GM21723 (cell line): ENCODE measurements at regions not wholly inside any gene's neighbourhood (a gene's known extent, or its start where the extent isn't known, plus 50 kb on each side); places are given as distances from the start of the nearest gene placed in this dataset.
"Not testable (repeated sequence)": the region's sequence is repeated elsewhere in the genome, so short reads cannot be mapped to it uniquely, and the experiment has no call there.

Experiments
- ATAC-seq: cut with Tn5 transposase; IDR thresholded peaks from one replicate; pipeline ENCODE4 v1.9.1; 2021; ENCODE audit warnings: mild to moderate bottlenecking, moderate library complexity; ENCODE audit not compliant: unreplicated experiment

DNA sequence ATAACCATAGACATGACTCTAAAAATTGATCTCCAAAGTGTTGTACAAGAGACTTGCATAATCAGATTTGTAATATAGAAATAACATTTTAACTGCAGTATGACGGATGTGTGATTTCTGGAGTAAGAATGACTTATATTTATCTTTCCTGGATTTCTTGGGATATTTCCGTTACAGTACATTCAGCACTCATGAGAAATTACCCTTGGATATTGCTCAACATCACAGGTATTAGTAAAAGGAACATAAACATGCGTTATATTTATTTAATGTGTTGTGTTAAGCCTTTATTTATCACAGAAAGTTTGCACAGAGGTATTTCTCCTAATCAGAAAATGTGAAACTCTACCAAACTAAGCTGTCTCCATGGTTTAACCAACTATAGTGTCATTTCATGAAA lies 1823.9 kb upstream of the C9orf72 start:
- ATAC-seq, result no peak

DNA sequence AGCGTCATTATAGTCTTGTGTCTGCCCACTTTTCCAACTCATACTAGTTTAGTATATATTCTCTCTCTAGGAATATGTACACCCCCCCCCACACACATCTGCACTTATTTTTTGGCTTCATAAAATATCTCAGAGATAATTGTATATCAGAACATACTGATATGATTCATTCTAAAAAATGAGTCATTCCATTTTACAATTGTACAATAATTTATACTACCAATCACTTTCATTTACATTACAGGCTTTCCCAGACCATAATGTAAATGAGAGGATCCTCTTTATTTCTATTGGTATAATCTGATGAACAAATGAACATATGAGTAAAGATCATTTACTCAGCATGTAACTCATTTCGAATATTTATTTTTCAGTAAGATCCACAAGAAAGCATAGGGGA lies 1842.9 kb upstream of the C9orf72 start:
- ATAC-seq, result no peak

DNA sequence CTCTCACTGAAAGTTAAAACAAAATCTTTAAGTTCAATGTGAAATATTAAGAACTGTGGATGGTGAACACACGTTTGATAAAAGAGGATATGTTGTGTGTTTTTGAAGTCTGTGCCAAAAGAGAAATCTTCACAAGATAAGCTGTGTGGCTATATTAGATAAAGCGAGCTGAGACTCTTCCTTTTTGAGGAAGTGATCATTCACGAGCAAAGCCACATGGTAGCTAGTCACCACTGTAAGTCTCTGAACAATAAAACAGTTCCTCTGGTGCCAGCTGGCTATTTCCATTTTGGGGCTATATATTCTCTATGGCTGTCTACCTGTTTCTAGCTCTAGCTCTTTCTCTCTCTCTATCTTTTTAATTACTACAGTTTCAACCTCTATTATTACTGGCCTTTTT lies 1849.2 kb upstream of the C9orf72 start:
- ATAC-seq, result no peak

DNA sequence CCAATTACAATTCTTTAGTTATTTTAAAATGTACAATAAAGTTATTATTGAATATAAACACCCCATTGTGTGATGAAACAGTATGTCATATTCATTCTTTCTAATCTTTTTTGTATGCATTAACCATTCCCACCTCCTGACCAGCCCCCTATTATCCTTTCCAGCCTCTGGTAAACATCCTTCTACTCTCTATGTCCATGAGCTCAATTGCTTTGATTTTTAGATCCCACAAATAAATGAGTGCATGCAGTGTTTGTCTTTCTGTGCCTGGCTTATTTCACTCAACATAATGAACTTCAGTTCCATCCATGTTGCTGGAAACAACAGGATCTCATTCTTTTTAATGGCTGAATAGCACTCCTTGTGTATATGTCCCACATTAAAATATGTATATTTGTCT lies 1858.9 kb upstream of the C9orf72 start:
- ATAC-seq, result no peak

DNA sequence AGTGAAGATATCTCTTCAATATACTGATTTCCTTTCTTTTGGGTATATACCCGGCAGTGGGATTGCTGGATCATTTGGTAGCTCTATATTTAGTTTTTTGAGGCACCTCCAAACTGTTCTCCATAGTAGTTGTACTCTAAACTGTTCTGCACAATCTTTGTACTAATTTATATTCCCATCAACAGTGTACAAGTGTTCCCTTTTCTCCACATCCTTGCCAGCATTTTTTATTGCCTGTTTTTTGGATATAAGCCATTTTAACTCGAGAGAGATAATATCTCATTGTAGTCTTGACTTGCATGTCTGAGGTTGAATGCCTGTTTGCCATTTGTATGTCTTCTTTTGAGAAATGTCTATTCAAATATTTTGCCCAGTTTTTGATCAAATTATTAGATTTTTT lies 1859.4 kb upstream of the C9orf72 start:
- ATAC-seq, result not testable (repeated sequence)

DNA sequence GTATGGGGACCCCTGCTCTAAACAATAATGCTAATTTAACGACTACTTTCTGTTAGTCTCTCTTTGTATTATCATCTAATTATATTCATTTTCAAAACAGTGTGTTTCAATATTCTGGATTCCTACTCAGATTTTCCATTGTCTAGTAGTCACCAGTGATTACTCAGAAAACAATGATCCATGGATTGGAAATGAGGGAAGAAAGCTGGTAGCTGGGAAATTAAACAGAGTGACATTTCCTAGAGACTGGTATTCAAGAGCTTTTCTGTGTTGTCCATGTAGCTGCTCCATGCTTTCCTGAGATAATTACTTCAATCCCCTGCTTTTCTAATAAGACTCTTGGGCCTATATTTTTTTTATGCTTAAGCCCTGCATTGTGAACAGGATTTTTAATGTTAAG lies 1862.1 kb upstream of the C9orf72 start:
- ATAC-seq, result no peak

DNA sequence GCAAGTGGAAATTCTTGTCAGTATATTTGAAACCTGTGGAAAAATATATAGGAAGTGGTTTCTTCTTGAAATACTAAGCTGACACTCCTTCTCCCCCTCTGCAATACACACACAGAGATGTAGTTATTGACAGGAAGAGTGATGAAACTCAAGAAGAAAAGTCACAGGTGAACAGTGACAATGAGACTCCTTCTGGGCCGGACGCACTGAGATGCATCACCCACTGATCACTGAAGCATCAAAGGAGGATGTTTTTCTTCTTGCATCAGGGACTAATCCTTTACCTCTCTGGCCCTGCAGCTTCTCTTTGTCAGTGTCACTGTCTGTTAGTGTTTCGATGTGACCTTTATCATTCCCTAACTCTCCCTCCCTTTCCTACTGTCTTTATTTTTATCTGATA lies 1864.2 kb upstream of the C9orf72 start:
- ATAC-seq, result no peak

DNA sequence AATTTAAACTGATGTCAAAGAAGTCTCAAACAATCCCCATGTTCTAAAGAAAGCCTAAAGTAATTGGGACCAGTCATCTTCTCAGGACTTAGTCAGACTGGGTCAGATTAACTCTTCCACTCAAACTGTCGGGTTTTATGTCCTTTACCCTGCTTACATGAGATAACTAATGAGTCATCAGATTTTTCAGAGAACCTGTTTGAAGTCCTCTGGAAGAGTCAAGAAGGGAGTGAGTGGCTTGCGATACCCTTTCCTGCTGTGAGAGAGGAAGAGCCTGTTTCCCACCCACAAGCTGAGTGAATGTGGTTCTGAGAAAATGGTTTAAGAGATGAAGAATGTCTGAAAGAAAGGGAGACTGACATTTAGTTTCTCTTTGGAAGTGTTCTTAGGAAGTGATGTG lies 1866.7 kb upstream of the C9orf72 start:
- ATAC-seq, result no peak

DNA sequence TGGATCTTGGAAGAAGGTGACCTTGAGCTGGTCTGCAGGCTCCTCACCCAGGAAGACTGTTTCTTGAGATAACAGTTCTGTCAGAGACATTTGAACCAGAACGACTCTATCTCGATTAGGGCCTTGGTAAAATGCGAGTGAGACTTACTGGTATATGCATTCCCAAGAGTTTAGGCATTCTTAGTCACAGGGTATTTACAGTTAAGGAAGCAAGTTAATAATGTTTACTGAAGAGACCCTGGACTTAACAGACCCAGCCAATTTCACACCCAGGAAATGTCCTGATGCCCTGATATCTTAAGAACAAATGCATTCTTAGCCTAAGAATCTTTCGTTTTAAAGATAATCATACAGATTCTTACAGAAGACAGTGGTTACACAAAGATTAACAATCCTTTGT lies 1867.2 kb upstream of the C9orf72 start:
- no peak for ATAC-seq

DNA sequence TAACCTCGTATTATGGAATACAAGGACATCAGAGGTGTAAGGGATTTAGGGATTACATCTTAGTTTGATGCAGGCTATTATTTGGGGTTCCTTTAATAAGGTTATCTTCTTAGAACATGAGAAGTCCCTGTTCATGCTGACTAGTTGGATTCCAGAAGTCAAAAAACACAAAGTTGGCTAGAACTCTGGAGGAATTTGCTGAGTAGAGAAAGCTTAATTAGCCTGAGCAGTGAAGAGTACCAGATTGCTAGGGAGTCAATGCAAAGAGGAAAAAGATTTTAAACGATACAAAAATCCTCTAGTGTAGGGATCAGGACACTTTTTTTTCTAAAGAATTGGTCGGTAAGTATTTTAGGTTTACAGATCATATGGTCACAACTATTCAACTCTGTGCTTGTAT lies 1872.5 kb upstream of the C9orf72 start:
- ATAC-seq, result no peak

DNA sequence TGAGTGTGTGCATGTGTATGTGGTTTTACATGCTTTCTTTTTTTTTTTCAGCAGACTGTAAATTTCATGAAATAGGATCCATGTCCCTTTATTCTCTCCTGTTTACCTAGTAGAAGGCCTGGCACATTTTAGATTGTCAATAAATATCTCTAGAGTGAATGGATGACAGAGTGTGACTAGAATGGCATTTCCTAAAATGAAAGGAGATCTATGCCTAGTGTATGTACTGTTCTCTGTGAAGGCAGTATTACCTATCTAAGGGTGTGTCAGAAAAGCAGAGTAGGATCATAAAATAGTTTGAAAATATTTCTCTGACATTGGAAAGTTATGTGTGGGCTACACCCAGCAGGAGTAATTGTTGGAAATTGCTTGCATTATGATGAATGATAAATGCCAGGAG lies 1876.0 kb upstream of the C9orf72 start:
- no peak for ATAC-seq

DNA sequence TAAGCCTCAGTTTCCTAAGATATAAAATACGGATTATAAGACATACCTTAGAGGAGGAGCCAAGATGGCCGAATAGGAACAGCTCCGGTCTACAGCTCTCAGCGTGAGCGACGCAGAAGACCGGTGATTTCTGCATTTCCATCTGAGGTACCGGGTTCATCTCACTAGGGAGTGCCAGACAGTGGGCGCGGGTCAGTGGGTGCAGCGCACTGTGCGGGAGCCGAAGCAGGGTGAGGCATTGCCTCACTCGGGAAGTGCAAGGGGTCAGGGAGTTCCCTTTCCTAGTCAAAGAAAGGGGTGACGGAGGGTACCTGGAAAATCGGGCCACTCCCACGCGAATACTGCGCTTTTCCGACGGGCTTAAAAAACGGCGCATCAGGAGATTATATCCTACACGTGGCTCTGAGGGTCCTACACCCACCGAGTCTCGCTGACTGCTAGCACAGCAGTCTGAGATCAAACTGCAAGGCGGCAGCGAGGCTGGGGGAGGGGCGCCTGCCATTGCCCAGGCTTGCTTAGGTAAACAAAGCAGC lies 1877.1 kb upstream of the C9orf72 start:
- not testable (repeated sequence) for ATAC-seq

DNA sequence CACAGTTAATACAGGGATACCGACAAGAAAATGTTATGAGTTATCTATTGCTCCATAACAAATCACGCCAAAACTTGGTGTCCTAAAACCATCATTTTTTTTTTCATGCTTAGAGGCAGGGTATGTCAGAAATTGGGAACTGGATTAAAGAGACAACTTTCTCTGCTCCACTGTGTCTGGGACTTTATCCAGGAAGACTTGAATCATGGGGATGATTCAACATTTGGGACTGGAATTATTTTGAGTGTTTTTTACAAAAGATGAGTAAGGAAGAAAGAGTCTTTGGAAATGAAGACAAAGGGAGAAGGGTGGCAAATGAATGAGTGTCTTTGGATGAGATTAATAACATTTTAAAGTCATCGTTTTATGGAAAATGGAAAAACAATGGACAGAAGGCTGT lies 1883.7 kb upstream of the C9orf72 start:
- ATAC-seq, result no peak

DNA sequence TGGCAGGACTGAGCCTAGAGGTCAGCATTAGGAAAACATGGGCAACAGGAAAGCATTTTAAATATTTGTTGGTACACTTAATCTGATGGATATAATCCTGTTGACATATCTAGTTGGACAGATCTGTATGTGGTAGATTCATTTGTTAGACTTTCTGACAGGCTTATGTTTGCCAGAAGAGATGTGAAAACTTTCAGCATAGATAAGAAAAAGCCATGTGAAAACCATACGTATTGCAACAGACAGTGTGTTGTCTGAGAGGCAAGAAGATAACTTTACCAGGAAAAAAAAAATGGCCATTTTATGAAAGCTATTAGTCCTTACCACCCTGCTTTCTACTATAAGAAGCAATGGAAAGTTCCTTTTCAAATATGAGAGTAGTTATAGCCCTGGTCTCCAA lies 1902.2 kb upstream of the C9orf72 start:
- no peak for ATAC-seq

DNA sequence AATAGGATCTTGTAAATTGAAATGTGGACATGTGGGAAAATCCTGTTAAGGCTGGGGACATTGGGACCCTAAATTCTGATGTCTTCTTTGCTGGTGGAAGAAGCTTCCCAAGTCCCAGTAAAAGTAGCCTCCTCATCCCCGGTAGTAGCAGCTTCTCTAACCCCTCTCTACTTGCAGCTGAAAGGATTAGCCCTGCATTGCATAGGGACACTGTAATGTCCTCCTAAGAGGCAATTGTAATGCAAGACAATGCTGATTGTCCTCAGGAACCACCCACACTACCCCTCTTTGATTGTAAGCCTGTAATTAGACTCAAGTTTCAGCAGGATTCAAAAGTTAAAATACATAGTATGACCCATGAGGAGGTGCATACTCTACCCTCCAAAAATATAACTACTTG lies 1938.4 kb upstream of the C9orf72 start:
- ATAC-seq, result no peak

DNA sequence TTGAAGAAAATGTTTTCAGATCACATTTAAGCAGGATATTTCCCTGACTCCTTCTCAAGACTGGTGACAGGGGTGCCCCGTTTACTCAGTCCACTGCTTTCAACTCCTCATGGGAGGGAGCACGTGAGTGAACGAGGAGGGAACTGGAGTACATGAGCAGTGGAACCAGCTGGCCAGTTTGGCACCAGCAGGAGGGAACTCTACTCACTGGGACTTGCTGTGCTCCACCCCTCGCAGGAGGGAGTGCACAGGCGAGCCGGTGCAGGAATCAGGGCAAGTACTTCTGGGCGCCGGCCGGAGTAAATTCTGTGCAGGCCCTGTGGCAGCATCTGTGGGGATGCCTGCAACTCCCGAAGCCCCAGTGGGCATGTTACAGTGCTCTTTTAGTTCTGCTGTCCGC lies 1941.1 kb upstream of the C9orf72 start:
- ATAC-seq, result no peak

DNA sequence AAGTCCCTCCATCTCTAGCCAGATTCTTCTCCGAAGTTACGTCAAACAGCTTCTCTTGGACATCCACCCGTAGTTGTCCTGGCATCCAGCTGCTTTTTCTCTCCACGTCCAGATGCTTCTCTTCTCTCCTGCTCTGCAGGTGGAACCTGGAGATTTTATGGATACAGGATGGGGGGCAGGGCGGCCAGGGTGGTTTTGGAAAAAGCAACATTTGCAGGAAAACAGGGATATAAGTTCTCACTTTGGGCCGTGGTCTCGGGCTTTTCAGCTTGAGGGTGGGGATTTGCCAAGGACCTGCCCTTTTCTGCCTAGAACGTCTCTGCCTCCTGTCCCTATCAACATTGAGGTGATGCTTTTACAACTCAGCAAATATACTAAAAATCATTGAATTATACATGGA lies 1941.6 kb upstream of the C9orf72 start:
- no peak for ATAC-seq

DNA sequence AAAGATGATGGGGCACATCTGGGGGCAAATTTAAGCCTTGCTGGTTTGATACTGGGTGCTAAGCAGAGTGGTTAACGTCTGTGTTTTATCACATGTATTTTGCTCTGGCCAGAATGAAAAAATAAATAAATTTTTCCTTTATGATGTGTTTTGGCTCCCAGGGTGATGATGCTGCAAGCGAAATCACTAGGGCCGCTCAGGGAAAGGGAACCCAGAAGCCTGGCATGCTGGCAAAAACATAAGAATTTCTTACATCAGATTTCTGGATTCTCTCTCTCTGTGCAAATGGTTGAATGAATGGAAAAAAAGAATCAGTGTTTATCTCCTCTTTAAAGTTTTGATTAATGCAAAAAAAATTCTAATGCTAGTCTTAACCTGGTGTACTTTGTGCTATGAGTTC lies 1975.2 kb upstream of the C9orf72 start:
- no peak for ATAC-seq

DNA sequence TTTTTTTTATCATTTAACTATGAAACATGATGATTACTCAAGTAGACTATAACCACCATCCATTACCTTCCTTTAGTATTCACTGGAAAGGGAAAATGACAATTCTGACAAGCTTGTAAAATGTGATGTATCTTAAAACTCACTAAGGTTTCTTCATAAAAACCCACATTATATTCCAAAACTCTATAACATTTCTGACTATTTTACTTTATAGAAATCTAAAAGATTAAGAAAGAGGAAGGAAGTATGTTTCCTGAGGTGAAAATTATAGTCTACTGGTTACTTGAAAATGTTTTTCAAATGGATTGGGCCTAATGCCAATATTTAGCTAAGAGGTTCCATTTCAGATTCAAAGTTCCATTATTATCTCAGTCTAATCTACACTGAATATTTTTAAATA lies 1982.2 kb upstream of the C9orf72 start:
- ATAC-seq, result no peak

DNA sequence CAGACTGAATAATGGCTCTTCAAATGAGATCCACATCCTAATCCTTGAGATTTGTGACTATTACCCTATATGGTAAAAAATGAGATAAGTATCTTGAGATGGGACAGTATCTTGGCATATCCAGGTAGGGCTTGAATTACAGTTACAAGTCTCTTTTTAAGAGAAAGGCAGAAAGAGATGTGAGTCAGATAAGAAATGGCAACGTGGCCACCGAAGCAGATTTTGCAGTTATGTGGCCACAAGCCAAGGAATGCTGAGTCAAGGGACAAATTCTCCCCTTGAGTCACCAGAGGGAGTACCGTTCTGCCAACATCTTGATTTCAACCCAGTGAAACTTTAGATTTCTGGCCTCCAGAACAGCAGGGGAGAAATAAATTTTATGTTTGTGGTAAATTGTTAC lies 1983.0 kb upstream of the C9orf72 start:
- no peak for ATAC-seq

DNA sequence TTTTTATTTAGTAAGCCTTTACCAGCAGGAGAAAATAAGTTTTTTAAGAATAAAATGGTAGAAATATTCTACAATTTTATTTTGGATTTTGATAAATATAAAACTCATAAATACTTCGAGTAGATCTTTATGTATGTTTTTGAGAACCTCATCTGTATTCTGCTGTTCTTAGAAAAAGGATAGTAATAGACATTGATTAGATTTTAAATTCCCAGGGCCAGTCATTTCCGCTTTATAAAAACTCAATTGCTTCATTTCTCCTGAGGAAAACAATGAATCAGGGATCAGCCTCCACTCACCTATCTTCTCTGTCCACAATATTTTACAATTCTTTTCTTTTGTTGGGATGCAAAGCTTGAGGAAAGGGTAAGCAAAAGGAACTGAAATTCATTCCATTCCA lies 1983.5 kb upstream of the C9orf72 start:
- ATAC-seq, result no peak

DNA sequence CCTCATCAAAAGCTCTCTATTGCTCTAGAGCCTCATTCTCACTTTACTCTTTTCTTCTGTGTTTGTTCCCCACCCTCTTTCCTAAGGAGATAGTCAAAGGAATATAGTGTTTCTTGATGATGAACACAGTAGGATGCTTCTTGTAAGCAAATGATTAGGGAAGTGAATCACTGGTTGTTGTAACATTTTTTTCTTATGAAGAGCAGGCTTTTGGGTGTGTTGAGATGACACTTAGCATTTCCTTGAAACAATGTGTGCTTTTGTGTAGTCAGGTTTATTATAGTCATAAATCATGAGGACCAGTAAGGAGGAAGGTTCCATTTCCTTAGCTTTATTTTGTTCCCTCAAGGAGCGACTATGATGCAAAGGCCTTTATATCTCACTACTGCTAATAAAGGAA lies 1991.3 kb upstream of the C9orf72 start:
- ATAC-seq, result no peak

DNA sequence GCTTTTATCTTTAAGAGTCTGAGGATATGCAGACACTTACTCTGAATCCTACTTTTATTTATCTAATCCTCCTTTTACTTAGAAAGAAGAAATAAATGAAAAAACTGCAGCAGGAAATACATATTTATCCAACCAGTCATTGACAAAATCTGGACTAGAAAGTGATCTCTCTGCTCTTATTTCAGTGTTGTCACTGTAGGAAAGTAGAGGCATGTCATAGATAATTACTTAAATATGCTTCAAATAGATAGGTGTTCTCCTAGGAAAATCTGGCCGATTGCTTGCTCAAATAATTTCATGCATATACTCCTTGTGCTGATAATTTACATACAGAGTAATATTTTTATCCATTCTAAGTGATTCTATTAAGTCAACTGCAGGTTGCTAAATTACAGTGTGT lies 2001.9 kb upstream of the C9orf72 start:
- ATAC-seq, result no peak

DNA sequence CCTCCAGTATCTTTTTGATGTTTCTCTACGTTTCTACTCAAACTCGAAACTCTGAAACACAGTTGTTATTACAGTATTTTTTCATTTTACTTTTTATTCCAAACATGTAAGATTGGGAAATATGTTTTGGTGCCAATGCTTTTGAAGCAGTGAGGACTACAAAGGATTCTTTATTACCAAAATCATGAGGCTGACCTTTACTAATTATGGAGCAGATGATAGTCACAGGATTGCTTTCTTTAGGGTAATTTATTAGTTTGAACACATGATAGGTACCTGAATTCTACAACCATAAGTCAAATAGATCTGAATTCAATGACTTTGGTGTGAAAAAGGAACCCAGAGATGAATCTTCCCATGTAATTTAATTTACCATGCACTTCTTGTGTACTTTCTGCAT lies 2015.1 kb upstream of the C9orf72 start:
- ATAC-seq, result no peak
